IMR-90 (cell line): ENCODE measurements at regions not wholly inside any gene's neighbourhood (a gene's known extent, or its start where the extent isn't known, plus 50 kb on each side); places are given as distances from the start of the nearest gene placed in this dataset.

Source experiments
- CEBPB ChIP-seq: IDR thresholded peaks from 2 replicates; pipeline ENCODE4 v1.6.1; 2012; ENCODE audit warnings: low read depth, low read length, improper control_type of control experiment
- POLR2A ChIP-seq: IDR thresholded peaks from 2 replicates; pipeline ENCODE4 v1.6.1; 2012; ENCODE audit warnings: mild to moderate bottlenecking, low read depth, low read length
- TF ChIP-seq, protein P1 (sequence below): conservative IDR thresholded peaks from 2 replicates; pipeline ENCODE4 v1.5.1; 2012; ENCODE audit warnings: mild to moderate bottlenecking, low read depth, low read length, improper control_type of control experiment

- TF ChIP-seq POLR2A (no peak), CEBPB (0 out of 2 replicates have a peak, but pooled peaks have one; percentile 2)
- TF ChIP-seq, protein P1, sequence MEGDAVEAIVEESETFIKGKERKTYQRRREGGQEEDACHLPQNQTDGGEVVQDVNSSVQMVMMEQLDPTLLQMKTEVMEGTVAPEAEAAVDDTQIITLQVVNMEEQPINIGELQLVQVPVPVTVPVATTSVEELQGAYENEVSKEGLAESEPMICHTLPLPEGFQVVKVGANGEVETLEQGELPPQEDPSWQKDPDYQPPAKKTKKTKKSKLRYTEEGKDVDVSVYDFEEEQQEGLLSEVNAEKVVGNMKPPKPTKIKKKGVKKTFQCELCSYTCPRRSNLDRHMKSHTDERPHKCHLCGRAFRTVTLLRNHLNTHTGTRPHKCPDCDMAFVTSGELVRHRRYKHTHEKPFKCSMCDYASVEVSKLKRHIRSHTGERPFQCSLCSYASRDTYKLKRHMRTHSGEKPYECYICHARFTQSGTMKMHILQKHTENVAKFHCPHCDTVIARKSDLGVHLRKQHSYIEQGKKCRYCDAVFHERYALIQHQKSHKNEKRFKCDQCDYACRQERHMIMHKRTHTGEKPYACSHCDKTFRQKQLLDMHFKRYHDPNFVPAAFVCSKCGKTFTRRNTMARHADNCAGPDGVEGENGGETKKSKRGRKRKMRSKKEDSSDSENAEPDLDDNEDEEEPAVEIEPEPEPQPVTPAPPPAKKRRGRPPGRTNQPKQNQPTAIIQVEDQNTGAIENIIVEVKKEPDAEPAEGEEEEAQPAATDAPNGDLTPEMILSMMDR: no peak
Measured at GRCh38 chr4:123966990-123967769, 570.6 kb downstream of the SPRY1 start.
